Astrocyte (in vitro differentiated cells and primary cell): ENCODE measurements at regions not wholly inside any gene's neighbourhood (a gene's known extent, or its start where the extent isn't known, plus 50 kb on each side); places are given as distances from the start of the nearest gene placed in this dataset.

ENCODE experiments used
- DNase-seq: peaks from one replicate; pipeline ENCODE4 v3.0.0-alpha.2; 2010; ENCODE audit warnings: low read depth
- FAIRE-seq: peaks from 2 replicates; lab custom pipeline; 2011; peaks lifted over from hg19 to GRCh38; lab: Jason Lieb, UNC
- H2AFZ ChIP-seq: 2 replicates; pipeline ENCODE4 v1.6.0; 2012; ENCODE audit warnings: low read depth, low read length, inconsistent platforms
- H3K27ac ChIP-seq: 2 replicates; pipeline ENCODE4 v1.5.1; 2011; ENCODE audit warnings: low read depth, low read length, inconsistent platforms
- H3K27me3 ChIP-seq: 2 replicates; pipeline ENCODE4 v1.6.0; 2011; ENCODE audit warnings: low read length, inconsistent platforms; ENCODE audit not compliant: insufficient read depth
- H3K36me3 ChIP-seq: 2 replicates; pipeline ENCODE4 v1.5.1; 2011; ENCODE audit warnings: low read length, inconsistent platforms; ENCODE audit not compliant: insufficient read depth
- H3K4me1 ChIP-seq: 2 replicates; pipeline ENCODE4 v1.5.1; 2011; ENCODE audit warnings: low read length, inconsistent platforms; ENCODE audit not compliant: insufficient read depth
- H3K4me2 ChIP-seq: 2 replicates; pipeline ENCODE4 v1.6.0; 2012; ENCODE audit warnings: low read length, inconsistent platforms
- H3K4me3 ChIP-seq: 2 replicates; pipeline ENCODE4 v1.5.1; 2011; ENCODE audit warnings: low read depth, mild to moderate bottlenecking, low read length, inconsistent platforms; ENCODE audit not compliant: insufficient read depth
- H3K79me2 ChIP-seq: 2 replicates; pipeline ENCODE4 v1.6.0; 2012; ENCODE audit warnings: mild to moderate bottlenecking, low read length, inconsistent platforms; ENCODE audit not compliant: insufficient read depth
- H3K9ac ChIP-seq: 2 replicates; pipeline ENCODE4 v1.6.0; 2012; ENCODE audit warnings: mild to moderate bottlenecking, low read length, inconsistent platforms
- H3K9me3 ChIP-seq: 2 replicates; pipeline ENCODE4 v1.5.1; 2012; ENCODE audit warnings: low read depth, mild to moderate bottlenecking, low read length, inconsistent platforms; ENCODE audit not compliant: insufficient read depth
- H4K20me1 ChIP-seq: 2 replicates; pipeline ENCODE4 v1.6.0; 2012; ENCODE audit warnings: low read length, inconsistent platforms; ENCODE audit not compliant: insufficient read depth
- H3K27ac Mint-ChIP-seq: one replicate; pipeline ENCODE4 v1.8.0; 2021; ENCODE audit warnings: mild to moderate bottlenecking, mixed read lengths; ENCODE audit not compliant: unreplicated experiment
- H3K27me3 Mint-ChIP-seq: one replicate; pipeline ENCODE4 v1.8.0; 2021; ENCODE audit warnings: low read depth, mixed read lengths; ENCODE audit not compliant: unreplicated experiment
- H3K36me3 Mint-ChIP-seq: one replicate; pipeline ENCODE4 v1.8.0; 2021; ENCODE audit warnings: low read depth, mixed read lengths; ENCODE audit not compliant: unreplicated experiment
- H3K4me1 Mint-ChIP-seq: one replicate; pipeline ENCODE4 v1.8.0; 2021; ENCODE audit warnings: low read depth, mixed read lengths; ENCODE audit not compliant: unreplicated experiment
- H3K4me3 Mint-ChIP-seq: one replicate; pipeline ENCODE4 v1.8.0; 2021; ENCODE audit warnings: mild to moderate bottlenecking, moderate library complexity, mixed read lengths; ENCODE audit not compliant: unreplicated experiment
- H3K9me3 Mint-ChIP-seq: one replicate; pipeline ENCODE4 v1.8.0; 2021; ENCODE audit warnings: mild to moderate bottlenecking, mixed read lengths; ENCODE audit not compliant: unreplicated experiment
- CTCF ChIP-seq: IDR thresholded peaks from 2 replicates; pipeline ENCODE4 v1.5.1; 2011; ENCODE audit warnings: low read depth, mild to moderate bottlenecking, inconsistent platforms, low read length, moderate library complexity; ENCODE audit not compliant: insufficient read depth
- EZH2 ChIP-seq: IDR thresholded peaks from 2 replicates; pipeline ENCODE4 v1.6.1; 2012; ENCODE audit warnings: mild to moderate bottlenecking, low read length, inconsistent platforms; ENCODE audit not compliant: insufficient read depth

GRCh38 chr4:122674371-122674770, 53.5 kb upstream of the IL21 start:
- Histone ChIP-seq H3K4me2 (no peak overlapping the region), H2AFZ (no peak overlapping the region), H3K9me3 (no peaks in the 10 kb centered on the region), H3K27me3 (no peaks in the 10 kb centered on the region), H3K36me3 (no peaks in the 10 kb centered on the region), H3K4me1 (no peaks in the 10 kb centered on the region), H3K9ac (no peak overlapping the region), H3K27ac (no peak overlapping the region), H3K79me2 (no peaks in the 10 kb centered on the region), H4K20me1 (no peaks in the 10 kb centered on the region), H3K4me3 (no peak overlapping the region)
- TF ChIP-seq CTCF (no peak), EZH2 (no peak)
- no peaks in the 10 kb centered on the region for H3K9me3 Mint-ChIP-seq
- no peak overlapping the region for H3K27ac Mint-ChIP-seq
- FAIRE-seq (peak; percentile 45), DNase-seq (no peak)
- peaks cover 13% of the 10 kb centered on the region for H3K4me1 Mint-ChIP-seq
- peaks cover 2% of the 10 kb centered on the region for H3K36me3 Mint-ChIP-seq
- no peak overlapping the region for H3K4me3 Mint-ChIP-seq
- no peaks in the 10 kb centered on the region for H3K27me3 Mint-ChIP-seq

- H3K36me3 ChIP-seq = no peaks in the 10 kb centered on the region
- H2AFZ ChIP-seq = no peak overlapping the region
- DNase-seq (no peak), FAIRE-seq (no peak)
- H4K20me1 ChIP-seq = no peaks in the 10 kb centered on the region
- H3K4me3 ChIP-seq = no peak overlapping the region
- H3K27me3 Mint-ChIP-seq = peaks cover 2% of the 10 kb centered on the region
- no peaks in the 10 kb centered on the region for H3K27me3 ChIP-seq
- TF ChIP-seq CTCF (no peak), EZH2 (no peak)
- no peaks in the 10 kb centered on the region for H3K79me2 ChIP-seq
- H3K27ac Mint-ChIP-seq = no peak overlapping the region
- no peak overlapping the region for H3K4me2 ChIP-seq
- peaks cover 22% of the 10 kb centered on the region for H3K9me3 Mint-ChIP-seq
- H3K4me3 Mint-ChIP-seq = no peak overlapping the region
- peaks cover 3% of the 10 kb centered on the region for H3K9me3 ChIP-seq
- no peaks in the 10 kb centered on the region for H3K4me1 ChIP-seq
- H3K36me3 Mint-ChIP-seq = peaks cover 3% of the 10 kb centered on the region
- peaks cover 1% of the 10 kb centered on the region for H3K4me1 Mint-ChIP-seq
- H3K9ac ChIP-seq = no peak overlapping the region
- no peak overlapping the region for H3K27ac ChIP-seq
Observed at GRCh38 chr4:122679317-122679716, 53.2 kb upstream of the BBS12 start.

- Histone ChIP-seq H3K79me2 (no peaks in the 10 kb centered on the region), H2AFZ (no peak overlapping the region), H4K20me1 (no peaks in the 10 kb centered on the region), H3K9ac (no peak overlapping the region), H3K27ac (no peak overlapping the region), H3K4me3 (no peak overlapping the region), H3K36me3 (no peaks in the 10 kb centered on the region), H3K27me3 (no peaks in the 10 kb centered on the region), H3K4me2 (no peak overlapping the region), H3K4me1 (no peaks in the 10 kb centered on the region), H3K9me3 (peaks cover 3% of the 10 kb centered on the region)
- Mint-ChIP-seq H3K9me3 (peaks cover 22% of the 10 kb centered on the region), H3K36me3 (peaks cover 3% of the 10 kb centered on the region), H3K27ac (no peak overlapping the region), H3K27me3 (peaks cover 2% of the 10 kb centered on the region), H3K4me3 (no peak overlapping the region), H3K4me1 (peaks cover 1% of the 10 kb centered on the region)
- DNase-seq (no peak), FAIRE-seq (no peak)
- no peak for TF ChIP-seq CTCF
- TF ChIP-seq EZH2 = no peak
Observed at GRCh38 chr4:122679946-122680345, 52.6 kb upstream of the BBS12 start.
